SK-N-SH (cell line): ENCODE measurements at regions not wholly inside any gene's neighbourhood (a gene's known extent, or its start where the extent isn't known, plus 50 kb on each side); places are given as distances from the start of the nearest gene placed in this dataset.
A peak's percentile ranks its signal among the peaks of the same experiment; 100 is the strongest.

Source experiments
- CTCF ChIA-PET: fragments of 300-600, 350-600 bp; formaldehyde crosslinking; extraction: SDS; loops from one replicate; lab custom pipeline; 2021; lab: Yijun Ruan, JAX
- POLR2A ChIA-PET: fragments of 350-600 bp; sonication (Branson Sonifier 250); formaldehyde crosslinking; extraction: SDS; loops from one replicate; lab custom pipeline; 2020; ENCODE audit warnings: antibody characterized with exemption, inconsistent platforms; lab: Yijun Ruan, JAX
- DNase-seq: peaks from one replicate; pipeline ENCODE4 v3.0.0; 2012
- H2AFZ ChIP-seq: fragments of 200-600 bp; sonication (generic); 2 replicates; pipeline ENCODE4 v1.8.1; 2016; ENCODE audit warnings: antibody characterized with exemption, mild to moderate bottlenecking, low read depth
- H3F3A ChIP-seq: fragments of 200-600 bp; sonication (generic); replicated peaks from 2 replicates; pipeline ENCODE3; 2016; ENCODE audit warnings: antibody characterized with exemption, mild to moderate bottlenecking; ENCODE audit not compliant: insufficient read depth
- H3K27ac ChIP-seq, 2 experiments: fragments of 200-500 bp in 1 of 2; fragments of 200-600 bp in 1 of 2; sonication (Bioruptor generic) in 1 of 2; sonication (generic), shearing (Covaris generic) in 1 of 2; 2 replicates each; pipeline versions ENCODE4 v1.5.1 to v1.6.1; 2014 to 2016; ENCODE audit warnings: low read depth in 2 of 2, inconsistent platforms in 1 of 2, low read length in 1 of 2, mild to moderate bottlenecking in 1 of 2, mixed read lengths in 1 of 2
- H3K27me3 ChIP-seq: fragments of 200-600 bp; sonication (generic), shearing (Covaris generic); 2 replicates; pipeline ENCODE4 v1.6.1; 2016; ENCODE audit warnings: mixed run types; ENCODE audit not compliant: insufficient read depth
- H3K36me3 ChIP-seq, 2 experiments: fragments of 200-500 bp in 1 of 2; fragments of 200-600 bp in 1 of 2; sonication (Bioruptor generic) in 1 of 2; sonication (generic) in 1 of 2; replicated peaks in 1 of 2; 2 replicates each; pipeline versions ENCODE3 to v1.5.1; 2014 to 2016; ENCODE audit warnings: low read length in 1 of 2, mild to moderate bottlenecking in 1 of 2; ENCODE audit not compliant: insufficient read depth in 2 of 2, control insufficient read depth in 1 of 2
- H3K4me1 ChIP-seq, 2 experiments: fragments of 200-500 bp in 1 of 2; fragments of 200-600 bp in 1 of 2; sonication (Bioruptor generic) in 1 of 2; sonication (generic), shearing (Covaris generic) in 1 of 2; 2 replicates each; pipeline versions ENCODE4 v1.5.1 to v1.6.1; 2014 to 2016; ENCODE audit warnings: low read depth in 1 of 2, low read length in 1 of 2, mixed run types in 1 of 2; ENCODE audit not compliant: insufficient read depth in 2 of 2, control insufficient read depth in 1 of 2
- H3K4me2 ChIP-seq: fragments of 200-600 bp; sonication (generic), shearing (Covaris generic); 2 replicates; pipeline ENCODE4 v1.6.1; 2017; ENCODE audit warnings: mixed run types
- H3K4me3 ChIP-seq, 2 experiments: fragments of 200-500 bp in 1 of 2; fragments of 200-600 bp in 1 of 2; sonication (Bioruptor generic) in 1 of 2; sonication (generic), shearing (Covaris generic) in 1 of 2; 2 replicates each; pipeline versions ENCODE4 v1.5.1 to v1.8.1; 2014 to 2016; ENCODE audit warnings: low read depth in 2 of 2, inconsistent platforms in 1 of 2, low read length in 1 of 2, mild to moderate bottlenecking in 1 of 2, mixed read lengths in 1 of 2, moderate library complexity in 1 of 2
- H3K79me2 ChIP-seq: fragments of 200-600 bp; sonication (generic); 2 replicates; pipeline ENCODE4 v1.8.1; 2017; ENCODE audit warnings: mild to moderate bottlenecking; ENCODE audit not compliant: insufficient read depth
- H3K9ac ChIP-seq: fragments of 200-600 bp; sonication (generic); 2 replicates; pipeline ENCODE4 v1.6.1; 2017; ENCODE audit warnings: mixed run types
- H3K9me2 ChIP-seq: fragments of 200-600 bp; sonication (generic); 2 replicates; pipeline ENCODE4 v1.6.1; 2017; ENCODE audit warnings: mixed run types
- H3K9me3 ChIP-seq: fragments of 200-600 bp; sonication (generic); 2 replicates; pipeline ENCODE4 v1.6.1; 2017; ENCODE audit warnings: mixed run types, mild to moderate bottlenecking, moderate library complexity
- H4K20me1 ChIP-seq: fragments of 200-600 bp; sonication (generic); 2 replicates; pipeline ENCODE4 v1.6.1; 2017; ENCODE audit warnings: mild to moderate bottlenecking, mixed run types; ENCODE audit not compliant: insufficient read depth
- EZH2phosphoT487 ChIP-seq: fragments of 200-600 bp; sonication (generic); IDR thresholded peaks from 2 replicates; pipeline ENCODE4 v1.6.1; 2017; ENCODE audit warnings: low read depth, mixed run types, mild to moderate bottlenecking, antibody characterized with exemption, moderate library complexity, borderline replicate concordance
- FOSL2 ChIP-seq: IDR thresholded peaks from 2 replicates; pipeline ENCODE4 v1.4.0; 2012; ENCODE audit warnings: low read depth, mild to moderate bottlenecking, moderate library complexity, borderline replicate concordance
- GABPA ChIP-seq: IDR thresholded peaks from 2 replicates; pipeline ENCODE4 v1.4.0; 2012; ENCODE audit warnings: low read depth, mild to moderate bottlenecking
- GATA2 ChIP-seq: sonication (generic); formaldehyde crosslinking; IDR thresholded peaks from 2 replicates; pipeline ENCODE4 v1.5.0; 2020; ENCODE audit warnings: mild to moderate bottlenecking, missing genetic modification reagents
- MEF2A ChIP-seq: IDR thresholded peaks from 2 replicates; pipeline ENCODE4 v1.4.0; 2012; ENCODE audit warnings: low read depth, borderline replicate concordance
- MXI1 ChIP-seq: IDR thresholded peaks from 2 replicates; pipeline ENCODE4 v1.6.1; 2012; ENCODE audit warnings: mild to moderate bottlenecking, low read depth, low read length, improper control_type of control experiment
- NRF1 ChIP-seq: IDR thresholded peaks from 2 replicates; pipeline ENCODE4 v1.6.1; 2012; ENCODE audit warnings: low read depth, mild to moderate bottlenecking, low read length
- RCOR1 ChIP-seq: fragments of 150-350 bp; IDR thresholded peaks from 2 replicates; pipeline ENCODE4 v1.6.1; 2017; ENCODE audit warnings: antibody characterized with exemption, low read length
- RXRA ChIP-seq: IDR thresholded peaks from 2 replicates; pipeline ENCODE4 v1.4.0; 2012; ENCODE audit warnings: low read depth, mild to moderate bottlenecking, borderline replicate concordance
- TEAD4 ChIP-seq: IDR thresholded peaks from 2 replicates; pipeline ENCODE4 v1.4.0; 2012; ENCODE audit warnings: mild to moderate bottlenecking, borderline replicate concordance; ENCODE audit not compliant: insufficient read depth
- WGBS: methylation state at CpG from one replicate; pipeline ENCODE4 v1.1.6; 2017; ENCODE audit warnings: low lambda C conversion rate; 5-methylcytosine and 5-hydroxymethylcytosine counted together
- TF ChIP-seq, protein P1 (sequence below): fragments of 150-350 bp; IDR thresholded peaks from 2 replicates; pipeline ENCODE4 v1.6.1; 2016; ENCODE audit warnings: mild to moderate bottlenecking, low read depth, low read length
- TF ChIP-seq, protein P2 (sequence below): IDR thresholded peaks from 2 replicates; pipeline ENCODE4; 2012
- TF ChIP-seq, protein P3 (sequence below): IDR thresholded peaks from 2 replicates; pipeline ENCODE4 v1.4.0; 2012; ENCODE audit warnings: low read depth, borderline replicate concordance

DNA sequence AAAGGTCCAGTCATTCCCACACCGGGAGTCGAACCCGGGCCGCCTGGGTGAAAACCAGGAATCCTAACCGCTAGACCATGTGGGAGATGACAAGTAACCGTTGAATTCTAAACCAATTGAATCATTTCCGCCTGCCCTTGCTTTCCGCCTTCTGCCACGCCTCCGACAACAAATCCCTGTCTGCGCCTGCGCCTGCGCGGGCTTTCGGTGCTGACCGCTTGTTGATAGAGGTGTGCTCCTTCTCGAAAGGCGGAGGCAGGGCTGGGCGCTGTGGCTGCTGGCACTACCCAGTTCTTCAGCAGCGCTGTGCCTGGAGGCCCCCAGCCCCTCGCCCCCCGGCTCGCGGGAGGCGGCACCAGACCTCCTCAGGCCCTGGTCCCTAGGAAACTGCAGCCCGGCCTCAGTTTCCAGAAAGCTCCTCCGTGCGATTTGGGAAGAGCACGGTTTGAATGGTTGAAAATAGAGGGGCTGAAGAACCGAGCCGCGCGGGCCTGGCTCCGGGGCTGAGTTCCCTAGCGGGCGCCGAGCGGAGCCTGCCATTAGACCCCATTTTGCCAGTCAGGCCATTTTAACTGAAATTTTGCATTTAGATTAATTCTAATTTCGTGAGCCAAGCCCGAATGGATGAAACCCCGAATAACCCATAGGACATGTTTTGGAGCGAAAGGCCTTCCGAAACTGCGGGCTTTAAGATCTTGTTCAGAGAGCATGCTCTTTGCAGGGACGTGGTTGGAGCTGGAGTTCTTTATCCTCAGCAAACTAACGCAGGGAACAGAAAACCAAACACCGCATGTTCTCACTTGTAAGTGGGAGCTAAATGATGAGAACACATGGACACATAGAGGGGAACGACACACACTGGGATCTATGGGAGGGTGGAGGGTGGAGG is 219.3 kb upstream of the ATP10A start (continued):
- TF ChIP-seq, protein P1, sequence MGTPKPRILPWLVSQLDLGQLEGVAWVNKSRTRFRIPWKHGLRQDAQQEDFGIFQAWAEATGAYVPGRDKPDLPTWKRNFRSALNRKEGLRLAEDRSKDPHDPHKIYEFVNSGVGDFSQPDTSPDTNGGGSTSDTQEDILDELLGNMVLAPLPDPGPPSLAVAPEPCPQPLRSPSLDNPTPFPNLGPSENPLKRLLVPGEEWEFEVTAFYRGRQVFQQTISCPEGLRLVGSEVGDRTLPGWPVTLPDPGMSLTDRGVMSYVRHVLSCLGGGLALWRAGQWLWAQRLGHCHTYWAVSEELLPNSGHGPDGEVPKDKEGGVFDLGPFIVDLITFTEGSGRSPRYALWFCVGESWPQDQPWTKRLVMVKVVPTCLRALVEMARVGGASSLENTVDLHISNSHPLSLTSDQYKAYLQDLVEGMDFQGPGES, result no peak; the same call in 1 of the 2 replicates
- TF ChIP-seq, protein P2, sequence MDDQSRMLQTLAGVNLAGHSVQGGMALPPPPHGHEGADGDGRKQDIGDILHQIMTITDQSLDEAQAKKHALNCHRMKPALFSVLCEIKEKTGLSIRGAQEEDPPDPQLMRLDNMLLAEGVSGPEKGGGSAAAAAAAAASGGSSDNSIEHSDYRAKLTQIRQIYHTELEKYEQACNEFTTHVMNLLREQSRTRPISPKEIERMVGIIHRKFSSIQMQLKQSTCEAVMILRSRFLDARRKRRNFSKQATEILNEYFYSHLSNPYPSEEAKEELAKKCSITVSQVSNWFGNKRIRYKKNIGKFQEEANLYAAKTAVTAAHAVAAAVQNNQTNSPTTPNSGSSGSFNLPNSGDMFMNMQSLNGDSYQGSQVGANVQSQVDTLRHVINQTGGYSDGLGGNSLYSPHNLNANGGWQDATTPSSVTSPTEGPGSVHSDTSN, result no peak
- TF ChIP-seq MXI1 (peak; percentile 55), NRF1 (peak; percentile 90), RXRA (no peak), GABPA (no peak), RCOR1 (peak; percentile 60; the same call in 1 of the 2 replicates), GATA2 (CRISPR knock-in tag) (no peak), TEAD4 (peak; percentile 77), MEF2A (no peak)

DNA sequence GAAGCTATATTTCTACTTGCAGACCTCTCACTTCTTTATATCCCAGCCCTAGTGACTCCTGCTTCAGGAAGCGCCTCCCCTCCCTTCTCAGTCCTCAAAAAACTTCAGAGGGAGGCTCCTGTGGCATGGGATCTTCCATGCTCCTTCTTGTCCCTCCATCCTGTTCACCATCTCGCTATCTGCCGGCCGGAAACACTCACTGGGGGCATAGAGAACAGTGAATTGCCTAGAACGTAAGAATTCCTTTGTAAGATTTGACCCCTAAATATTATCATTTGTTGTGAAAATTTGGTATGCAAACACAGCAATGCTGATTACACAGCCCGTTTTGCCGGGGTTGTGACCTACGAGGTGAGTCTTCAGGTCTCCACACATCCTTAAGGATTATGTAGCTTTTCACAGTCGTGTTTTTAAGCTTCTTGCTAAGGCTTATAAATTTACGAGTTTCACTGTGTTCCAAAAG is 218.7 kb upstream of the ATP10A start:
- peaks cover 10% of the 10 kb centered on the region for H3F3A ChIP-seq
- DNase-seq, result peak; percentile 15
- ChIA-PET POLR2A (no interaction called here), CTCF (interaction anchor here (1.2 kb wide), 1 partner anchor 178 kb away, joined by 4 read pairs; no protein-coding TSS in a partner anchor)
- no peaks in the 10 kb centered on the region for H3K9me3 ChIP-seq
- peak; percentile 30; the same call in 1 of the 2 replicates for TF ChIP-seq FOSL2
- TF ChIP-seq EZH2phosphoT487, result no peak
- TF ChIP-seq, protein P3, sequence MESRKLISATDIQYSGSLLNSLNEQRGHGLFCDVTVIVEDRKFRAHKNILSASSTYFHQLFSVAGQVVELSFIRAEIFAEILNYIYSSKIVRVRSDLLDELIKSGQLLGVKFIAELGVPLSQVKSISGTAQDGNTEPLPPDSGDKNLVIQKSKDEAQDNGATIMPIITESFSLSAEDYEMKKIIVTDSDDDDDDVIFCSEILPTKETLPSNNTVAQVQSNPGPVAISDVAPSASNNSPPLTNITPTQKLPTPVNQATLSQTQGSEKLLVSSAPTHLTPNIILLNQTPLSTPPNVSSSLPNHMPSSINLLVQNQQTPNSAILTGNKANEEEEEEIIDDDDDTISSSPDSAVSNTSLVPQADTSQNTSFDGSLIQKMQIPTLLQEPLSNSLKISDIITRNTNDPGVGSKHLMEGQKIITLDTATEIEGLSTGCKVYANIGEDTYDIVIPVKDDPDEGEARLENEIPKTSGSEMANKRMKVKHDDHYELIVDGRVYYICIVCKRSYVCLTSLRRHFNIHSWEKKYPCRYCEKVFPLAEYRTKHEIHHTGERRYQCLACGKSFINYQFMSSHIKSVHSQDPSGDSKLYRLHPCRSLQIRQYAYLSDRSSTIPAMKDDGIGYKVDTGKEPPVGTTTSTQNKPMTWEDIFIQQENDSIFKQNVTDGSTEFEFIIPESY, result no peak
- peak overlapping the region in 1 of 2 experiments; percentile 19; a peak in 1 of 4 replicates for H3K27ac ChIP-seq
- H3K9me2 ChIP-seq, result no peaks in the 10 kb centered on the region
- H2AFZ ChIP-seq, result no peak overlapping the region
- H3K4me3 ChIP-seq, result peak overlapping the region; percentile 17 to 19; a peak in 2 of 4 replicates
- H3K27me3 ChIP-seq, result no peaks in the 10 kb centered on the region
- peak overlapping the region; percentile 41; the same call in 1 of the 2 replicates for H3K4me2 ChIP-seq
- H3K4me1 ChIP-seq, result peaks cover 0 to 13% of the 10 kb centered on the region in 2 experiments; a peak in 2 of 4 replicates
- no peaks in the 10 kb centered on the region for H3K36me3 ChIP-seq
- WGBS, result 13% methylated on average over 10 of the region's 10 CpGs
- H3K9ac ChIP-seq, result no peak overlapping the region
- H3K79me2 ChIP-seq, result no peaks in the 10 kb centered on the region
- H4K20me1 ChIP-seq, result no peaks in the 10 kb centered on the region
